NCI-H128 (cell line): ENCODE measurements at regions not wholly inside any gene's neighbourhood (a gene's known extent, or its start where the extent isn't known, plus 50 kb on each side); places are given as distances from the start of the nearest gene placed in this dataset.
"Not testable (repeated sequence)": the region's sequence is repeated elsewhere in the genome, so short reads cannot be mapped to it uniquely, and the experiment has no call there.

ENCODE experiments used
- DNase-seq: peaks from one replicate; lab custom pipeline; 2025; ENCODE audit not compliant: unreplicated experiment; lab: John Stamatoyannopoulos, UW

- no peak for DNase-seq
Observed at GRCh38 chr11:114802878-114803277, 124.6 kb downstream of the NXPE2 start.

- DNase-seq, result not testable (repeated sequence)
Observed at GRCh38 chr11:114805431-114805830, 127.1 kb downstream of the NXPE2 start.

GRCh38 chr11:114811971-114812370 is 133.6 kb downstream of the NXPE2 start:
- DNase-seq, result no peak

- no peak for DNase-seq
Observed at GRCh38 chr11:114812733-114813132, 134.4 kb downstream of the NXPE2 start.

- DNase-seq, result no peak
Observed at GRCh38 chr11:114813189-114813718, 134.9 kb downstream of the NXPE2 start.

- DNase-seq, result no peak
Observed at GRCh38 chr11:114815176-114815575, 136.8 kb downstream of the NXPE2 start.

- no peak for DNase-seq
Observed at GRCh38 chr11:114815761-114816160, 137.4 kb downstream of the NXPE2 start.

- no peak for DNase-seq
Observed at GRCh38 chr11:114816791-114817190, 138.5 kb downstream of the NXPE2 start.

GRCh38 chr11:114818382-114818781 is 140.1 kb downstream of the NXPE2 start:
- no peak for DNase-seq

GRCh38 chr11:114819028-114819427 is 140.7 kb downstream of the NXPE2 start:
- DNase-seq, result no peak

GRCh38 chr11:114820621-114821020 is 142.3 kb downstream of the NXPE2 start:
- no peak for DNase-seq

- no peak for DNase-seq
Observed at GRCh38 chr11:114821621-114822412, 143.5 kb downstream of the NXPE2 start.

- DNase-seq, result no peak
Observed at GRCh38 chr11:114826910-114827442, 148.6 kb downstream of the NXPE2 start.

- no peak for DNase-seq
Observed at GRCh38 chr11:114827736-114828135, 149.4 kb downstream of the NXPE2 start.

GRCh38 chr11:114832532-114833125 is 154.3 kb downstream of the NXPE2 start:
- DNase-seq, result peak; percentile 81

GRCh38 chr11:114836161-114836560 is 157.8 kb downstream of the NXPE2 start:
- no peak for DNase-seq

GRCh38 chr11:114844896-114845295 is 166.6 kb downstream of the NXPE2 start:
- DNase-seq, result no peak

GRCh38 chr11:114845766-114846415 is 167.6 kb downstream of the NXPE2 start:
- no peak for DNase-seq

- no peak for DNase-seq
Observed at GRCh38 chr11:114846416-114846791, 168.1 kb downstream of the NXPE2 start.

GRCh38 chr11:114847306-114847975 is 169.1 kb downstream of the NXPE2 start:
- DNase-seq, result peak; percentile 50

- DNase-seq, result peak; percentile 66
Observed at GRCh38 chr11:114848027-114848426, 169.7 kb downstream of the NXPE2 start.
